Gastrocnemius medialis (tissue), 4 donors: ENCODE measurements at regions not wholly inside any gene's neighbourhood (a gene's known extent, or its start where the extent isn't known, plus 50 kb on each side); places are given as distances from the start of the nearest gene placed in this dataset.

ENCODE experiments used
- POLR2A ChIP-seq, 2 donors: fragments of 450-650 bp; IDR thresholded peaks; one replicate each; pipeline ENCODE4 v1.6.1; 2017; ENCODE audit warnings: antibody characterized with exemption in 2 of 2, mild to moderate bottlenecking in 2 of 2, moderate library complexity in 2 of 2
- TF ChIP-seq, protein P1 (sequence below), 5 experiments: fragments of 450-650 bp in 3 of 5; fragments of 200-600 bp in 2 of 5; sonication (generic) in 2 of 5; IDR thresholded peaks in 4 of 5; conservative IDR thresholded peaks in 1 of 5; 1 replicate in 4 of 5; 2 replicates in 1 of 5; pipeline ENCODE4 v1.5.1; 2016 to 2019; ENCODE audit warnings: antibody characterized with exemption in 5 of 5, mild to moderate bottlenecking in 3 of 5, moderate library complexity in 3 of 5

DNA sequence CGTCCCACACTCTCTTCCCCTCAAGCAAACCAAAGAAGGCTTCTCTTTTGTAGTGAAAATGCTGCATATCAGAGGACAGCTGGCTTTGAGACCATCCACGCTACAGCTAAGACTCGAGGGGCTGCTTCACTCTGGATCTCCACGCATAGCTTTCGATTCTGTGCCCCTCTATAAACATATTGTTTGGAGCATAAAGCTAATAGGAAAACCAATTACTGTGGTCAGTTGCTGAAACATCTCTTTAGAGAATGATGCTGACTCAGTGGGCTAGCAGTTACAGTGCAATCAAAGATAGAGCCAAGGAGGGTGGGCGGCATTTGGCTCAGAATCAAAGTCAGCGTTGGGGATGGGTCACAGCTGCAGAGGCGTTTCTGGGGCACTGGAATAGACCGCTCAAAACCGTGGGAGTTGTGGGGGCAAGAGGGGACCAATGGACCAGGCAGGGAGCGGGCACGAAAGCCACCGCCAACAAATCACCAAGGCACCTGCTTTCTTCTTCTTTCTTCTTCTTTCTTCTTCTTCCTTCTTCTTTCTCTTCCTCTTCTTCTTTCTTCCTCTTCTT, 76.7 kb downstream of the RASL11A start:
- TF ChIP-seq POLR2A (IDR thresholded peaks at IDR 0.05): no peak
- TF ChIP-seq, protein P1, sequence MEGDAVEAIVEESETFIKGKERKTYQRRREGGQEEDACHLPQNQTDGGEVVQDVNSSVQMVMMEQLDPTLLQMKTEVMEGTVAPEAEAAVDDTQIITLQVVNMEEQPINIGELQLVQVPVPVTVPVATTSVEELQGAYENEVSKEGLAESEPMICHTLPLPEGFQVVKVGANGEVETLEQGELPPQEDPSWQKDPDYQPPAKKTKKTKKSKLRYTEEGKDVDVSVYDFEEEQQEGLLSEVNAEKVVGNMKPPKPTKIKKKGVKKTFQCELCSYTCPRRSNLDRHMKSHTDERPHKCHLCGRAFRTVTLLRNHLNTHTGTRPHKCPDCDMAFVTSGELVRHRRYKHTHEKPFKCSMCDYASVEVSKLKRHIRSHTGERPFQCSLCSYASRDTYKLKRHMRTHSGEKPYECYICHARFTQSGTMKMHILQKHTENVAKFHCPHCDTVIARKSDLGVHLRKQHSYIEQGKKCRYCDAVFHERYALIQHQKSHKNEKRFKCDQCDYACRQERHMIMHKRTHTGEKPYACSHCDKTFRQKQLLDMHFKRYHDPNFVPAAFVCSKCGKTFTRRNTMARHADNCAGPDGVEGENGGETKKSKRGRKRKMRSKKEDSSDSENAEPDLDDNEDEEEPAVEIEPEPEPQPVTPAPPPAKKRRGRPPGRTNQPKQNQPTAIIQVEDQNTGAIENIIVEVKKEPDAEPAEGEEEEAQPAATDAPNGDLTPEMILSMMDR (IDR thresholded peaks at IDR 0.05 in 4 of 5, conservative IDR thresholded peaks at IDR 0.05 in 1 of 5): no peak
